NCI-H1417 treated with DMSO at 0.1 percent for 48 hours (cell line): ENCODE measurements at regions not wholly inside any gene's neighbourhood (a gene's known extent, or its start where the extent isn't known, plus 50 kb on each side); places are given as distances from the start of the nearest gene placed in this dataset.

ENCODE experiments used
- DNase-seq: peaks from one replicate; lab custom pipeline; 2025; lab: John Stamatoyannopoulos, UW

GRCh38 chr3:135310317-135310716, 515.3 kb downstream of the EPHB1 start:
- DNase-seq: no peak

DNA sequence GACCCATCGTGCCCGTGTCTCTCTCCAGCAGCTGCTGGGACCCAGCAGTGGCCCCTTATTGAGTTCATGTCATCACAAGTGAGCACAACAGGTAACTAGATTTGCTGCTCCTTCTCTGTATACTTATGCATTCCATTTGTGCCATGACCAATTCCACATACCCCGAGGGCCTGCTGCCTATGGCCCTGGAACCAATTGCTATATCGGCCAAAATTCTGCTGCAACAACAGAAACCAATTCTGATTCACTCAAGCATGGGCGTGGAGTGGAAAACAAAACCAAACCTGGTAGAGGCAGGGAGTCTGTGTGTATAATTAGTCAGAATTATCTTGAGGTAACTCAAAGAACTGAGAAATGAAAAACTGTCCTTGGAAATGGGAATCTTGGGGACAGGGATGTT, 516.6 kb downstream of the EPHB1 start:
- no peak for DNase-seq

DNA sequence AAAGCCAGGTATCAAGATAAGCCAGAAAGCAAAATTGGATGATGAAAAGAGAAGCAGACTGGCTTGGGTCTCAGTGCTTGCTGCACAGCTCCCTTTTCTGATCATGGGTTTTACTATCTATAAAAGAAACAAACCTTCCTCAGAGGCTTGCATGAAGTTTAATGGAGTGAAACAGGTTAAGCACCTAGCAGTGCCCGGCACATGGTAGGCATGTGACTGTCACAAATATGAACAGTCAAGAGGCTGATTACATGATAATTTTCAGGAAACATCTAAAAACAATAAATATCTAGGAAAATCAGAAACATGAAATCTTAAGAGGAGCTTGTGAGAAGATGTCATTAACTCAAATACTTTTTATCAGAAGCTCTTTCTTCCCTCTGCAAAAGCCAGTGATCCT, 519.2 kb downstream of the EPHB1 start:
- no peak for DNase-seq

GRCh38 chr3:135324301-135324700, 529.2 kb downstream of the EPHB1 start:
- no peak for DNase-seq

- DNase-seq: no peak
These were observed 530.0 kb downstream of the EPHB1 start for GRCh38 chr3:135325096-135325495.

GRCh38 chr3:135325726-135326235, 530.7 kb downstream of the EPHB1 start:
- DNase-seq: no peak

GRCh38 chr3:135326851-135327250, 531.8 kb downstream of the EPHB1 start:
- DNase-seq: no peak

DNA sequence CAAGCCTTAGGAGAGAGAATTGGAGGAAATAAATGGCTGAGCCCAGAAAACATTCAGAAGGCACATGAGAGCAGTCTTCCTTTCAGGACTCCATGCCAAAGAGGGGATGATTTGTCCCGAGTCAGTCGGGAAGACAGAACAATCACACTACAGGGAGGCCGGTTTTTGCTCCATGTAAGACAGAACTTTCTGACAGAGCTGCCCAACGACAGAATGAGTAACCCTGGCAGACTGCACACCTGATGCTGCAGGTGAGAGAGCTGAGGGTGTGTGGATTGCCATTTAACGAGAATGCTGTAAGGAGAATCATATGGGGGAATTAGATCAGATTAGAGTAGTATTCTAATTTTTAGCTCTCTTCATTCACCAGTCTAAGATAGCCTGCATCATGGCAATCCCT, 533.0 kb downstream of the EPHB1 start:
- DNase-seq: no peak

GRCh38 chr3:135329479-135329878, 534.4 kb downstream of the EPHB1 start:
- DNase-seq: no peak

DNA sequence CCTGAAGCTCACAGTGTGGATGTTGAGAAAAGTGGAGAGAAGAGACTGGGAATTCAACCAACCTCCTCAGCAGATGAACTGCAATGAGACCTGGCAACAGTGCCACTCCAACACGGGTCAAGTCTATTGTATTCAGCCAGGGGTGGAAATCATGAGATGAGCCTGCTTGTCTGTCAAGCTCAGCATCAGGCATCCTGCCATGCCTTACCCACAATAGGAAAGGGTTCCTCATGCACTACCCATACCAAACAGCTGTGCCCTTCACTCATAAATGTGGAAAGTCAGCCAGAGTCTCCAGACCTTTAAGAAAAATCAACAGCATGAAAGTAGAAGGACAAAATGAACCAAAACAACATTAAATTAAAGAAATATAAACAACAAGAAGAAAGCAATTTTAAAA, 542.1 kb downstream of the EPHB1 start:
- no peak for DNase-seq

GRCh38 chr3:135348690-135349089, 553.6 kb downstream of the EPHB1 start:
- no peak for DNase-seq

- DNase-seq: no peak
These were observed 554.3 kb downstream of the EPHB1 start for GRCh38 chr3:135349254-135349948.

DNA sequence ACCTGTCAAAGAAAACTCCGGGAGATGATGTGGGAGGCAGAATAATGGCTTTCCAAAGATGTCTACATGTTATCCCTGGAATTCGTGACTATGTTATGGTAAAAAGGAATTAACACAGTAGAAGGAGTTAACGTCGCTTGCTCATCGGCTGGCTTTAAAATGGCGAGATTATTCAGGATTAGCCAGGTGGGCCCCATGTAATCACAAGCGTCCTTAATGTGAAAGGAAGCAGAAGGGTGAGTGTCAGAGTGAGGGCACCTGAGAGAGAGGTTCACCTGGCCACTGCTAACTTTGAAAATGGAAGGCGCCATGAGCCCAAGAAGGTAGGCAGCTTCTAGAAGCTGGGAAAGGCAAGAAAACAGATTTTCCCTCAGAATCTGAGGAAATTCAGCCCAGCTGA, 557.2 kb downstream of the EPHB1 start:
- no peak for DNase-seq

DNA sequence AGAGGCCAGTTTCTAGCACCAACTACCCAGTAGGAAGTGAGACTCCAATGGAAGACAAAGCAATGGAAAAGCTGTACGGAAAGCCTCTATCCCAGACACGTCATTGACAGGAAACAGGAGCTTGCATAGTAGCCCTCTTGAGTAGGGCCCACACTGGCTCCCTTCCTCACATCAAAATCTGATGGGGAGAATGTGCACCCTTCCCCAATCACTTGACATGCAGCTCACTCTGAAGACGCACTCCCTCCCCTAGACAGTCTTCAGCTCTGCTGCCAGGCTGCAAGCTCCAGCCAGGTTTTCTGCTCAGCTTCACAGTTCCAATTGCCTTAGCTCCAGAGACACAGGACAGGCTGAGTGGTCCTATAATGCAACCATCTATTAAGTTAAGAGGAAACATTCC, 567.8 kb downstream of the EPHB1 start:
- no peak for DNase-seq

DNA sequence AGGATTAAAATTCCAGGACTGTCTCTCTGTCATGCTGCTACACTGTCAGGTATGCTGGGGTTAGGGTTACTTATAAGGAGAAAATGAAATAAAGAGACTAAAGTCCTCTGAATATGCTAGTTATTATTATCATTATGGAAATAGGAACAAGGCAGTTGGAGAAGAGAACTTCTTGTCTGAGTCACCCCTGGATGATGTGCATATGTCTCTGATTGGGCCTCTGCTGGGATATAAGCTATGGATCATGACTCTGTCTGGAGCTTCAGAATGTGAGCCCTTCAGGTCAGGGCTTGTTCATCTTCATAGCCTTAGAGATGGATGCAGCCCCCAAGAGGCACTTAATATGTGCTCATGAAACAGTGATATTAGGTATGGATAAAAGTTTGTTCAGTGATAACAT, 569.6 kb downstream of the EPHB1 start:
- DNase-seq: no peak

GRCh38 chr3:135366816-135367215, 571.8 kb downstream of the EPHB1 start:
- DNase-seq: no peak

GRCh38 chr3:135368316-135368715, 573.3 kb downstream of the EPHB1 start:
- no peak for DNase-seq

GRCh38 chr3:135368781-135369180, 573.7 kb downstream of the EPHB1 start:
- no peak for DNase-seq

DNA sequence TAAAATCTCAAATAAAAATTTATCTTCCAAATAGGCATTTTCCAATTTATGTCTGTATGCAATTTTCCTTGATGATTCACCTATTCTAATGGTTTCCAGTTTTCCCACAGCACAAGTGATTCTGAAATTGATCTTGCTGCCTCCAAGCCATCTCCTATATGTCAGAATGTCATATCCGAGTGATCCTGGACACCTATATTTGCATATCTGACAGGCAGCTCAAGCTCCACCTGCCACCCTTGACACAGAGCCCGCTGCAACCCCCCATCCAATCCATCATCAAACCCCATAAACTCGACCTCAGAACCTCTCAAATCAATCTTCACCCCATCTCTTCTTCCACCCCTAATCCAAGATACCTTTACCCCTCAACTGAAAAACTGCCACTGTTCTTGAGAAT, 579.5 kb downstream of the EPHB1 start:
- no peak for DNase-seq

- no peak for DNase-seq
These were observed 583.3 kb upstream of the PPP2R3A start for GRCh38 chr3:135382188-135382587.

- no peak for DNase-seq
These were observed 582.9 kb upstream of the PPP2R3A start for GRCh38 chr3:135382621-135383020.

DNA sequence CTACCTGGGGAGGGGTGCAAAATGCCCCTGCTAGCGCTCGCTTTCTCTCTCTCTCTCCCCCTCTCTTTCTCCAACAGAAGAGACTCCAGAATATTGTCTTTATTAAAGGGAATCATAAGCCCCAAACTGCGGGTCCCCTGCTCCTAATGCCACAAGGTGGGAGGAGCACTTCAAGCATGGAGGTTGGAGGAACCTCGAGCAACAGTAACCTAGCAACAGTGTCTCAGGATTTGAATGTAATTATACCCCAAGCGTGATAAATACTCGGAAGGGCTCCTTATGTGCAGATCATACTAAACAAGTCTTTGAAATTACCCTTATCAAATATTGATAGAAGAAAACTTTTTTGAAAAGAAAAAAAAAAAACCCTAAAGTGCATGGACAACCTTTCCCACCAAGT, 582.2 kb upstream of the PPP2R3A start:
- DNase-seq: no peak

GRCh38 chr3:135392151-135392550, 573.4 kb upstream of the PPP2R3A start:
- DNase-seq: no peak

GRCh38 chr3:135393159-135393558, 572.4 kb upstream of the PPP2R3A start:
- DNase-seq: no peak
